Lower lobe of right lung (tissue), 2 donors: ENCODE measurements at regions not wholly inside any gene's neighbourhood (a gene's known extent, or its start where the extent isn't known, plus 50 kb on each side); places are given as distances from the start of the nearest gene placed in this dataset.
"Not testable (repeated sequence)": the region's sequence is repeated elsewhere in the genome, so short reads cannot be mapped to it uniquely, and the experiment has no call there.

Experiments used
- ATAC-seq, 2 donors: fragments of 200-7000 bp; cut with Tn5 transposase; one replicate each; pipeline ENCODE4 v1.9.1; 2020 to 2022; ENCODE audit warnings: mild to moderate bottlenecking in 2 of 2, moderate library complexity in 2 of 2
- DNase-seq: peaks from one replicate; pipeline ENCODE4 v3.0.0-alpha.2; 2020
- H3K27ac ChIP-seq: fragments of 200-600 bp; one replicate; pipeline ENCODE4 v1.8.0; 2022
- H3K27me3 ChIP-seq: fragments of 200-600 bp; one replicate; pipeline ENCODE4 v1.8.0; 2022; ENCODE audit warnings: low read depth
- H3K36me3 ChIP-seq: fragments of 200-600 bp; one replicate; pipeline ENCODE4 v1.8.0; 2022; ENCODE audit warnings: mild to moderate bottlenecking
- H3K4me1 ChIP-seq: fragments of 200-600 bp; one replicate; pipeline ENCODE4 v1.8.0; 2022
- H3K4me3 ChIP-seq: fragments of 200-600 bp; one replicate; pipeline ENCODE4 v1.8.0; 2022; ENCODE audit warnings: mild to moderate bottlenecking
- H3K9me3 ChIP-seq: fragments of 200-600 bp; one replicate; pipeline ENCODE4 v1.8.0; 2022
- CTCF ChIP-seq: fragments of 200-600 bp; IDR thresholded peaks from one replicate; pipeline ENCODE4 v1.8.0; 2022; ENCODE audit warnings: antibody characterized with exemption, mild to moderate bottlenecking
- intact Hi-C: fragments of 100-400 bp; cut with DNase I; formaldehyde crosslinking; loops from one replicate; pipeline ENCODE4 v1.11.0; 2022
- donor health status: DM: no; HTN: yes; CAD: no; lungs with severe emphysema.

GRCh38 chr5:1633605-1634336, 110.0 kb upstream of the LPCAT1 start:
- Histone ChIP-seq H3K27ac (peak overlapping the region; percentile 82), H3K4me1 (peaks cover 4% of the 10 kb centered on the region), H3K9me3 (no peaks in the 10 kb centered on the region), H3K27me3 (no peaks in the 10 kb centered on the region), H3K4me3 (peak overlapping the region; percentile 75), H3K36me3 (no peaks in the 10 kb centered on the region)
- DNase-seq (peak; percentile 85), ATAC-seq (peak; percentile 94 to 98)
- TF ChIP-seq CTCF = no peak
- intact Hi-C loops = no loop called here

- H3K36me3 ChIP-seq, H3K4me1 ChIP-seq, H3K9me3 ChIP-seq, H3K4me3 ChIP-seq, H3K27me3 ChIP-seq, ATAC-seq, DNase-seq, H3K27ac ChIP-seq, intact Hi-C loops: not testable (repeated sequence)
Measured at GRCh38 chr5:1631004-1631403, 107.2 kb upstream of the LPCAT1 start.

GRCh38 chr5:1626397-1626796, 102.6 kb upstream of the LPCAT1 start:
- H3K4me1 ChIP-seq, H3K27me3 ChIP-seq, H3K4me3 ChIP-seq, intact Hi-C loops, H3K36me3 ChIP-seq, H3K27ac ChIP-seq, H3K9me3 ChIP-seq, DNase-seq, ATAC-seq: not testable (repeated sequence)

GRCh38 chr5:1619531-1619930, 95.8 kb upstream of the LPCAT1 start:
- ATAC-seq, DNase-seq, intact Hi-C loops, H3K36me3 ChIP-seq, H3K27ac ChIP-seq, H3K4me3 ChIP-seq, H3K27me3 ChIP-seq, H3K9me3 ChIP-seq, H3K4me1 ChIP-seq: not testable (repeated sequence)

GRCh38 chr5:1618296-1618865, 94.6 kb upstream of the LPCAT1 start:
- ATAC-seq, intact Hi-C loops, H3K4me1 ChIP-seq, H3K4me3 ChIP-seq, H3K36me3 ChIP-seq, H3K27me3 ChIP-seq, H3K9me3 ChIP-seq, DNase-seq, H3K27ac ChIP-seq: not testable (repeated sequence)

- H3K27ac ChIP-seq, intact Hi-C loops, H3K9me3 ChIP-seq, H3K4me1 ChIP-seq, H3K27me3 ChIP-seq, DNase-seq, H3K4me3 ChIP-seq, ATAC-seq, H3K36me3 ChIP-seq: not testable (repeated sequence)
Measured at GRCh38 chr5:1617236-1617755, 93.5 kb upstream of the LPCAT1 start.

GRCh38 chr5:1613515-1613914, 89.8 kb upstream of the LPCAT1 start:
- H3K9me3 ChIP-seq, H3K36me3 ChIP-seq, H3K4me1 ChIP-seq, H3K4me3 ChIP-seq, intact Hi-C loops, H3K27me3 ChIP-seq, DNase-seq, H3K27ac ChIP-seq, ATAC-seq: not testable (repeated sequence)

GRCh38 chr5:1610526-1610925, 86.8 kb upstream of the LPCAT1 start:
- DNase-seq, ATAC-seq, H3K4me1 ChIP-seq, H3K27ac ChIP-seq, H3K27me3 ChIP-seq, H3K36me3 ChIP-seq, H3K4me3 ChIP-seq, intact Hi-C loops, H3K9me3 ChIP-seq: not testable (repeated sequence)

- ATAC-seq, H3K4me1 ChIP-seq, H3K4me3 ChIP-seq, intact Hi-C loops, H3K27ac ChIP-seq, H3K36me3 ChIP-seq, H3K27me3 ChIP-seq, DNase-seq, H3K9me3 ChIP-seq: not testable (repeated sequence)
Measured at GRCh38 chr5:1609111-1609510, 85.4 kb upstream of the LPCAT1 start.

- H3K27me3 ChIP-seq, intact Hi-C loops, DNase-seq, H3K36me3 ChIP-seq, H3K9me3 ChIP-seq, H3K4me3 ChIP-seq, H3K4me1 ChIP-seq, H3K27ac ChIP-seq: not testable (repeated sequence)
- ATAC-seq = peak in 1 of 2 donors; percentile 51
Measured at GRCh38 chr5:1608336-1608735, 84.6 kb upstream of the LPCAT1 start.

- H3K4me3 ChIP-seq, H3K27ac ChIP-seq, intact Hi-C loops, DNase-seq, H3K9me3 ChIP-seq, ATAC-seq, H3K27me3 ChIP-seq, H3K4me1 ChIP-seq, H3K36me3 ChIP-seq: not testable (repeated sequence)
Measured at GRCh38 chr5:1606951-1607350, 83.2 kb upstream of the LPCAT1 start.

- ATAC-seq, H3K4me1 ChIP-seq, H3K9me3 ChIP-seq, DNase-seq, H3K27ac ChIP-seq, H3K27me3 ChIP-seq, H3K36me3 ChIP-seq, intact Hi-C loops, H3K4me3 ChIP-seq: not testable (repeated sequence)
Measured at GRCh38 chr5:1603916-1604315, 80.2 kb upstream of the LPCAT1 start.
